ENCODE measurements at regions not wholly inside any gene's neighbourhood (a gene's known extent, or its start where the extent isn't known, plus 50 kb on each side); places are given as distances from the start of the nearest gene placed in this dataset.

DNA sequence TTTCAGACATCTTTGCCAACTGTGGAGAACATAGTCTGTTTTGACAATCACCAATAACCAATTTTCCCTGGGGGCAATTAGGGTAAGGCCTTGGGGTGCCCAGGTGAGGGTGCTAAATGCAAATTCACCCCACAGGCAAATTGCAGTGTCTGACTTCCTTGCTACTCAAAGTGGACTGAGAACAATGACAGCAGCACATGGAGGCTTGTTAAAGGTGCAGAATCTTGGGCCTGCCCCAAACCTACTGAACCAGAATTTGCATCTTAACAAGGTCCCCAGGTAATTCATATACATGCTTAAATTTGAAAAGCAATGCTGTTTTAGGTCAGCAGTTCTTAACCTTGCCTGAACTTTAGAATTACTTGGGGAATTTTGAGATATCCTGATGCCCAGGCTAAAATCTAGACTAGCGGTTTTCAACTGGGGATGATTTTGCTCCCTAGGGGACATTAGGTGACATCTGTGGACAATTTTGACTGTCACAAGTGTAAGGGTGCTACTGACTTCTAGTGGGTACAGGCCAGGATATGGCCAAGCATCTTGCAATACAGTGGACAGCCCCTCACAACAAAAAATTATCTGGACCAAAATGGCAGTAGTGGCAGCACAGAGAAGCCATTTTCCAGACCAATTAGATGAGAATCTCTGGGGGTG, 80.2 kb upstream of the GCFC2 start:
- no peak for DNase-seq

DNA sequence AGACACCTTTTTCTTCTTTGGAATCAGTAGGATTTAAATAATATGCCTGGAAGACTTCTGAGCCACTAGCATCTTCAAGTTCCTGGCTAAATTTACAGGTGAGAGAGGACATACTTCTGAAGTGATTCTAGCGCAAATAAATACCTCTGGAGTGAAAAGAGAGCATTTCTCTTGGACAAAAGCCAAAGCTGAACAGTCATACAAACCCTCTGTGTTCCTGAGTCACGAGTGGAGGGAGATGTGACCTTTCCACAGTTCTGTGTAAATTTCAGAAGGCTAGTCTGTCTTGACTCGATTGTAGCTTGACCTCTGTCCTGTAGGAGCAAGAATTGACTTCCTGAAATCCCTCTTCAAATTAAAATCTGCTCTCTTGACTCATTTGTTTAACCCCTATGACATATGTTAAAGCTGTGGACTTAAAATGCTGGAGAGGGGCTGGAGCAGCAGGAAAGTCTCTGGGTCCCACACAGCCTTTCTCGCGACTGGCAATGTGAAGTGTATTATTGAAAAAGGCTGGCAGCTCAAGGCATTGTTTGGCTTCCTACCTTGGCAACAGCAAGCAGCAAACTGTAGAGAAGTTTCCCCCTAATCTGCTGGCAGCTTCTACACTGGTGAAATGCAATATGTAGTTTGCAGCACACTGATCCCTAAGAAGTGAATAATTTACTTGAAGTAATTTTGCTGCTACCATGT, 79.6 kb upstream of the GCFC2 start:
- no peak for DNase-seq

DNA sequence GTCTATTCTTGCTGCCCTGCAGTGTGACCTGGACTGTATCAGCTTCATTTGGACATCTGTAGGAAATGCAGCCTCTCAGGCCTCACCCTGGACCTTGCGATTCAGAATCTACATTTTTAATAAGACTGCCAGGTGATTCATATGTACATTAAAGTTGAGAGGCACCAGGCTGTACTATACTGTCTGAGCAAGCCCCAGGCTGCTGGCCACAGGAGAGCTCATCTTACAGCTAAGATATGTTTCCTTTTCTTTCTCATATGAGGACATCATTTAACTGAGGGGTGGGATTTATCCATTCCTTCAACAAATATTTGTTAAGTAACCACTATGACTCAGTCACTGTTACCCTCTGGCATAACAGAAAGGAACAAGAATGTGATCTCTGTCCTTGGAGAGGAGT, 78.2 kb upstream of the GCFC2 start:
- DNase-seq: no peak

DNA sequence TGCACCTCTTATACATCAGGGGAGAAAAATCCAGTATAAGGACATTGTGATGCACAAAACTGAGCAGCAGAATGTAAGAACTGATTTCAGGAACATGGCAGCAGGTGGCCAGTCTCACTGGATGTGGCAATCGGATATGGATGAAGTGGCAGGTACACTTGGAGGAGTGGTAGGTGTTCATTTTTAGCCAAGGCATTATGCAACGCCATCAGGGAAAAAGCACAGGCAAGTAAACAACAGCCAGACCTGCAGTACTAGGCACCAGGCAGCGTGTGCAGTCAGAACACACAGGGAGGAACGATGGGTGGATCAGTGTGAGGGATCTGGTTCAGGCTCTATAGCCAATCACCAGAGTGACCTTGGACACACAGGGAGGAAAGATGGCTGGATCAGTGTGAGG, 77.4 kb upstream of the GCFC2 start:
- no peak for DNase-seq

DNA sequence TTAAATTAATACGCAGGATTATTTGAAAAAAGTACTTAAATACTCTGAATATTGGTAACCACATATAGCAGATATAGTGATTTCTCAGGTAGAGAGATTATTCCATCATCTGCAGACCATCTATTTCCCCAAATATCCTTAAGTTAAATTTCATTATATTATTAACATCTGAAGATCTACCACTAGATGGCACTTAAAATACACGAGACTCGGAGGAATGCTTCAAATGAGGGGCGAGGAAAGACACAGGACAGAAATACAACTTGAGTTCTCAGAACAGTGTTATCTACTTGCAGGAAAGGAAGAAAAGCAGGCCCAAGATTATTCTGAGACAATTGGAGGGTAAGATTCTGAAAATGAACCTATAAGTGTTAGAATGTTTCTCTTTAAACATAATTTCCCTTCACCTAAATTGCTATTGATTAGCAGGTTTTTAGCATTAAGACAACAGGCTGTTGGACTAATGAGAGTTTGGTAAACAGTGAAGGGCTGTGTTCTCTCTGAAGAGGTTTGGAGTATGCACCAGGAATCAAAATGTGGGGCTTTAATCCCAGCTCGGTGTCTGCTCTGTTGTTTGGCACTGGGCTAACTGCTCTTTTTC, 76.9 kb upstream of the GCFC2 start:
- no peak for DNase-seq

DNA sequence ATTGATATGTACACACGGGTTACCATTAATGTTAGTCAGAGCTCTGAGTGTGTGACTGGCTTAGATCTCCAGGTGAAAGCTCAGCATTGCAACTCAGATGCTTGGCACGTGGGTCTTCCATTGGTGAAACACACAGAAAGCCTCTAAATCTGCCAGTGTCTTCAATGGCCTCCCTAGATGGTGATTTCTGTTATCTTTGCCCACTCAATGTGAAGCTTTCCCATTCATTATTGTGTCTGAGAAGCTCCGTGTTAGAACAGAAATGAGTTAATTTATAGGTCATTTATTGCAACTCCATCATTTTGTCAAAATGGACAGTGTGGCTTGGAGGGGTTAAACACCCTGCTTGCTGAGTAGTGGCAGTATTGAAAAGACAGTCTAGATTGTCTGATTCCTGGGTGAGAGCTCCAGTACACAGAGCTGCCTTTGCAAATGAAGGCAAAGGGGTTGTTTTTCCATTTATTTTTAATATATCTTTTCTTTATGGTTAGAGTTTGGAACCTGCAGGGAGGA, 64.7 kb upstream of the GCFC2 start:
- no peak for DNase-seq

DNA sequence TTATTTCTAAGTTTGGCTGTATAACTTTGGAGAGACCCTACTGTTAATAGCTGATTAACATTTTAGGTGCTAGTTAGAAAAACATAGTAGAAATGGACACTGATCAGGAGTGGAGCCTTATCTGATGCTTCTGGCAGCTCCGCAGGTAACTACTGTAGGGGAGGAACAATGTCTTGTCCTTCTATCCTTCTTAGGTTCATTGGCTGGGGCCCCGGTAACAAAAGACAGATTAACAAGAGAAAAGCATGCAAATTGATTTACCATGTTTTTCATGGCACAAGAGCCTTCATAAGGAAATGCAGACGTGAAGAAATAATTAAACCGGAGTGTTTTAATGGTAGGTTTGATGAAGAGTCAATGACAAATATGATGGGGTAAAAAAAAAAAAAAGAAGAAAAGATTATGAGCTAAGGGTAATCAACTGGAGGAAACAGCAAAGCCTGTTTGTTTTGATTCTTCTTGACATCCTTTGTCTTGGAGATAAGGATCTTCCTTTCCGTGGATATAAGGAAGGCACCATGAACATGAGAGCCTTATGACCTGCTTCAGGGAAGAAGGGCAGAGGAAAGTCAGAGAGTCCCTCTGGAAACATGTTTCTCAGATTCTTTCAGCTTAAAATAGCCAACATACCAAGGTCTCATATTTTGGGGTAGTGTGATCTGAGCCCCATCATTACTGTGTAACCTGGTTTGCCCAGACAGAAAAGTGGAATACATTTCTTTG, 62.4 kb upstream of the GCFC2 start:
- DNase-seq: no peak

DNA sequence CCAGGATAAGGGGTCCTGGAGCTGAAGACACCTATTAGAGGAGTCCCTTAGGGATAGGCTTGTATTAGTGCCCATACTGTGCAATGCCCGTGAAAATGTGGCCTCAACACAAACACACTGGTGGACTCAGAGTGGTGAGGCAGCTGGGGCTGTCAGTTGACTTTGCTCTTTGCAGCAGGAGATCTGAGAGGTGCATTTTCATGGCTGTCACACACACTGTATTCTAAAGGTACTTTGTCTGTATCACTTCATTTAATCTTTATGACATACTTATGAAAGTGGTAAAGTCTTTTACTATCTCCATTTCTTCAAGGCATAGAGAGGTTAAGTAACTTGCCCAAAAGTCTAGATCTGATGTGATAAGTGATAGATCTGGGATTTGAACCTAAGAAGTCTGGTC, 55.1 kb upstream of the GCFC2 start:
- no peak for DNase-seq

DNA sequence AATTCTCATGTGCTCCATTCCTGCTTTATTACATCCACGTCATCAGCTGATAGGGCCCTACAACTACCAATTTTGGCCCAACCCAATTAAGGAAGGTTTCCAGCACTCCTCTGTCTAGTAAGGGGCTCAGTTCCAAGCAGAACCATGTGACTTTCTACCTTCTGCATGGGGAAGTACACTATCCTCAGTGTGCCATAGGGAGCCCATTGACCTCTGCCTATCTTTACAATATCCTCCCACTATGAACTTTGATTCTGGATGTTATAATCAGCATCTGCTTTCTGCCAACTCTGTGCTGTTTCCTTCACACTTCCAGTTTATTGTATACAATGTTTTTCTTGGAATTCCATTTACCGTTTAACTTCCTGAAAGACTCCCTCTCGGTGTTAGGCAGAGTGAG, 53.9 kb upstream of the GCFC2 start:
- DNase-seq: no peak

Measured in activated CD4-positive, CD25-positive, alpha-beta regulatory T cell (primary cell).